ENCODE measurements at regions not wholly inside any gene's neighbourhood (a gene's known extent, or its start where the extent isn't known, plus 50 kb on each side); places are given as distances from the start of the nearest gene placed in this dataset.

DNA sequence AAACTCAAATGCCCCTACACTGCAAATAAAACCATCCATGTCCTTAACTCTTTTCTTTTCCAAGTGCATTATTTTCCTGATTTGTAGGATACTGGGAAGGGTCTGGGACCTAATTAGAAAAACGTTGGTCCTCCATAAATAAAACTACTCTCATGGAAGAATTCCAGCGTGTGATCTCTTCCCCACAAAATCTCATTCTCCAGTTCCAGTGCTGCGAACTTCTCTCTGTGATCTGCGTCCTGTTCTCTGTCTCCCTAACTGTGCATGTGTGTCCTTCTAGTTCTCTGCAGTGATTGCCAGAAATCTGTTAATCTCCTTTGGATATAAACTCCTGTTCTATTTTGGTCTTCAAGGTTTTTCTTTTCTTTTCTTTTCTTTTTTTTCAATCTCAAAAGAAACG is 148.1 kb downstream of the BBOX1 start:
- H2AFZ ChIP-seq (replicated peaks; ENCODE audit: low read length, poor library complexity) = no peak overlapping the region
- CTCF ChIA-PET = no interaction called here
- H2AK5ac ChIP-seq (ENCODE audit: low read depth, low read length) = no peak overlapping the region
- in situ Hi-C loops (cut with MboI; ENCODE audit: low sequenced_read_pairs) = loop anchor here (5.0 kb wide), 2 partner anchors 109 to 289 kb away; no protein-coding TSS in a partner anchor
- H4K20me1 ChIP-seq (ENCODE audit: insufficient read depth, low read length) = no peaks in the 10 kb centered on the region
- peaks cover 23% of the 10 kb centered on the region for H3K27me3 ChIP-seq (ENCODE audit: control insufficient read depth, insufficient read depth, low read length)
- dilution Hi-C loops (cut with HindIII; ENCODE audit: low sequenced_read_pairs, unreplicated experiment) = loop anchor here (25.0 kb wide), 1 partner anchor 299 kb away; no protein-coding TSS in a partner anchor
- H2AK9ac ChIP-seq (replicated peaks; ENCODE audit: low read depth, low read length, poor library complexity) = no peak overlapping the region
- H3K14ac ChIP-seq (replicated peaks; ENCODE audit: low read depth, low read length) = no peak overlapping the region
- no peak overlapping the region for H3K4me2 ChIP-seq (ENCODE audit: low read depth, low read length)
- no peak for TF ChIP-seq USF2 (IDR thresholded peaks at IDR 0.05; ENCODE audit: low read depth, low read length)
- intact Hi-C loops (cut with micrococcal nuclease) = no loop called here
- H2BK20ac ChIP-seq (ENCODE audit: low read depth, low read length) = no peak overlapping the region
- no peaks in the 10 kb centered on the region for H3K9me3 ChIP-seq (ENCODE audit: control insufficient read depth, insufficient read depth, low read length)
- WGBS, 2 experiments (ENCODE audit: extremely low coverage in 2 of 2, insufficient read length in 1 of 2) = no CpG with 5 or more reads among the region's 5 CpGs
- no peak overlapping the region for H2BK15ac ChIP-seq (ENCODE audit: low read depth, low read length)
- no peak overlapping the region for H3K4me3 ChIP-seq (ENCODE audit: insufficient read depth, low read depth, low read length)
- H2BK120ac ChIP-seq (ENCODE audit: low read depth, low read length) = no peak overlapping the region
- no peak overlapping the region for H3K23ac ChIP-seq (ENCODE audit: low read depth, low read length)
- H3K36me3 ChIP-seq (ENCODE audit: control insufficient read depth, insufficient read depth, low read length) = no peaks in the 10 kb centered on the region
- no peak overlapping the region for H4K8ac ChIP-seq (ENCODE audit: low read depth in 2 of 2, low read length in 2 of 2)
- DNase-seq = no peak
- H3K56ac ChIP-seq (ENCODE audit: extremely low read depth, insufficient read depth, low read length) = no peak overlapping the region
- no peaks in the 10 kb centered on the region for H3K9me1 ChIP-seq (ENCODE audit: insufficient read depth, low read length)
- BruUV-seq (replicated peaks) = no TSS peak
- no peak overlapping the region for H3K18ac ChIP-seq (ENCODE audit: low read depth, low read length)
- no peak overlapping the region for H4K91ac ChIP-seq (ENCODE audit: insufficient read depth, low read depth, low read length)
- no peak overlapping the region for H3K9ac ChIP-seq (ENCODE audit: low read depth, low read length)
- H3K79me1 ChIP-seq (ENCODE audit: low read depth in 1 of 2, low read length in 2 of 2) = no peaks in the 10 kb centered on the region
- no peak overlapping the region for H2BK5ac ChIP-seq (ENCODE audit: low read depth, low read length, poor library complexity, severe bottlenecking)
- H4K5ac ChIP-seq (ENCODE audit: low read depth, low read length) = no peak overlapping the region
- H3K4ac ChIP-seq (ENCODE audit: low read depth, low read length) = no peak overlapping the region
- H3K27ac ChIP-seq (ENCODE audit: insufficient read depth, low read length) = no peak overlapping the region
- H3K4me1 ChIP-seq (ENCODE audit: control insufficient read depth, insufficient read depth, low read length) = no peaks in the 10 kb centered on the region
- no peak for ATAC-seq (ENCODE audit: low read depth)
- POLR2A ChIA-PET (ENCODE audit: unreplicated experiment) = no interaction called here
